ENCODE measurements at regions not wholly inside any gene's neighbourhood (a gene's known extent, or its start where the extent isn't known, plus 50 kb on each side); places are given as distances from the start of the nearest gene placed in this dataset.

DNA sequence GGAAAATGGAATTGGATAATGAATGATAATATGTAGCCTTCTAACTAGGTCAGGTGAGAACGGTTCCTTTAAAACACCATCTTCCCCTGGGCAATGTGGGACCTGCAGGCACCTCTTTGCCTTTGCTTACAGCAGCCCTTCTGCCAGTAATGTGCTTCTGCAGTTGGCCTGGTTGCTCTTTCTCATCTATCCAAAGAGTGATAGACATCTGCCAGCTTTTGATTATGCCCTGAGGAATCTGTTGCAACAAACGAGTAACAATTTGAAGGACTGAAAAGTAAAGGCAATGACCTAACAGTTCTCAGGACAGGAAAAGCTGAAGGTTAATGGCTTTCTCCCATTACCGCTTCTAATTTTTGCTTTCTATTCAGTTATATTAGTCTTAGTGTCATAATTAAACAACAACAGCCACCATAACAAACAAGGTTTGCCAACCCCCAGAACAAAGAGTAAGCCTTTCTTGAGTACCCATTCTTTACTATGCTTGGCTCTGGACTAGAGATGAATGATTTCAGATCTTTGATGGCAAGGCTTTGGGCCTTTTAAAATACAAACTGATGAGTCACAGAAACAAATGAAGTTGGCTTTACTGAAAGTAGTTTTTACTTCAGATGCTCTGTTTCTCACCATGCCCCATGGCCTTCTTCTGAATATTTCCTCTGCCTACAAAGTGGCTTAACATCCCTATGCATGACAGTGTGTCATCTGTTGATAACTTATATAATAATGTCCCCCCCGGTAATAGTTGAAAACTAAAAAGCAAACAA lies 76.1 kb upstream of the KRR1 start:
- no peak for DNase-seq

DNA sequence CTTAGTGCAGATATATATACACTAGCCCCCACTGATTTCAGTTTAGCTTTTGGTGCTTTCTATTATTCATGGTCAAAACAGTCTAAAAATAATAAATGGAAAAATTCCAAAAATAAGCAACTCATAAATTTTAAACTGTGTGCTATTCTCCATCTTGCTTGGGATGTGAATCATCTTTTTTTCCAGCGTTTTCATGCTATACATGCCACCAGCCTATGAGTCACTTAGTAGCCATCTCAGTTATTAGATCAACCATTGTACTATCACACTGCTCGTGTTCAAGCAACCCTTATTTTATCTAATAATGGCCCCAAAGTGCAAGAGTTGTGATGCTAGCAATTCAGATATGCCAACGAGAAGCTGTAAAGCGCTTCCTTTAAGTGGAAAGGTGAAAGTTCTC lies 73.9 kb upstream of the KRR1 start:
- no peak for DNase-seq

DNA sequence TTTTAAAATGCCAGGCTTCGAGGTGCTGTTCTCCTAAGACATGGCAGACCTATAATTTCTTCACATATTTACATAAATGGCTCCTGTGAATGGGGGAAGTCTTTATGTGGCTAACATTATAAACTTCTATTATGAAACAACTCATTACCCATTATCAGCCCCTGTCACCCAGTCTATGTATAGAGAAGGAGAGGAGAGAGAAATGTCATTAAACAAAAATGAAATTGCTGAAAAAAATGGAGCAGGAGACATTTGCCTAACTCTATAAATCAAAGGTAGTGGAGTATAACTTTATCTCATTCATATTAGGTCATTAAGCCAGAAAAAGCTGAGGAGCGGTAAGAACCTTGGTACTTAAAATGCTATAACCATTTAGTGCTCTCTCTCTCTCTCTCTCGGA lies 71.9 kb upstream of the KRR1 start:
- DNase-seq: no peak

DNA sequence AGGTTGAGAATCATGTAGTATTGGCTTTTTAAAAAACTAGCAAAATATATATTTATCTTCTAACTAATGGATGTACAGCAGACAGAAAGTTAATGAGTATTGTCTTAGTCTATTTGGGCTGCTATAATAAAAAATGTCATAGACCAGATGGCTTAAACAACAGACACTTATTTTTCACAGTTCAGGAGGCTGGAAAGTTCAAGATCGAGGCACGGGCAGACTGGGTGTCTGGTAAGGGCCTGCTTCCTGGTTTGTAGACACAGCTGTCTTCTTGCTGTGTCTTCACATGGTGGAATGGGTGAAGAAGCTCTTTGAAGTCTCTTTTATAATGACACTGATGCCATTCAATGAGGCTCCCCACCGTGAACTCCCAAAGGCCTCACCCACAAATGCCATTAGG lies 70.1 kb upstream of the KRR1 start:
- DNase-seq: no peak

DNA sequence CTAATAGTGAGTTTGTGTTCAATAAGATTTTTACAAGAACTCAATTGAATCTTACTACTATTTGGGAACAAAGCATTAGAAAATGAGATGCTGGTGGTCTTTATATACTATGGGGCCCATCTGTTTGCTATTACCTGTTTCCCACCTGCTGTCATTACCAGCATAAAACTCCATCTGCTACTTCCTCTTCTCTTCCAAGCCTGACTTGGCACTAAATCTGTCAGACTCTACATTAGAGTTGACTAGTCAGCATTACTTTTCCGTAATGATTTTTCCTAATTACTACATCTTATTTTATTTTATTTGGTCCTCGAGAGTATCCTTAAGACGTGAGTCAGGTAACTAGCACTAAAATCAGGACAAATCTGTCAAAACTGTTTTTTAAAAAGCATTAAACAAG lies 68.1 kb upstream of the KRR1 start:
- DNase-seq: no peak

DNA sequence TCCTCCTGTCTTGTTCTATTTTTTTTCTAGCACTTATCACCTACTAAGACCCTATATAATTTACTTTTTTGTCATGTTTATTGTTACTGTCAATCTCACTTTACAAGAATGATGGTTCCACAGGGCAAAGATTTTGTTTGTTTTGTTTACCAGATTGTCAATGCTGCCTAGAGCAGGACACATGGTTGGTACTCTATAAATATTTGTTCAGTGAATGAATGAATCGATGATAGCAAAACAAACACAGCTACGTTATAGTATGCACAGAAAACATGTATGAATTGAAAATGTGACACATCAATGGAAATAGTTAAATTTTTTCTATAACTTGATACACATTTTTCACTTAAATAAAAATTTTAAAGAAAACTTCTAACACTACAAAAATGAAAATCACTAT lies 67.1 kb upstream of the KRR1 start:
- DNase-seq: no peak

DNA sequence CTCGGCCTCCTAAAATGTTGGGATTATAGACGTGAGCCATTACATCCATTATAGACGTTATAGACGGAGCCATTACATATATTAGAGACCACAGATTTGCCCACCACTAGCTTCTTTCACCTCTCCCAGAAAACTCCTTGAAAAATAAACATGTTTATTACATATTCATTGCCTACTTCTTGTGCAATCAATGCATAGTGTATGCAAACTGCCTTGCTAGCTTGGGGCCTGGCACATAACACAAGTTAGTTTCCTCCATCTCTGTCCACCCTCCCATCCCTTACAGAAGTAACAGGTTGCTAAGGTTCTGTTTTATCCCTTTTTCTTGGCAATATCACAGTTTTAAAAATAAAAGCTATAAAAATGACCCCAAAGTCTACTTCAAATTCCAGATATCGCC lies 66.4 kb upstream of the KRR1 start:
- no peak for DNase-seq

DNA sequence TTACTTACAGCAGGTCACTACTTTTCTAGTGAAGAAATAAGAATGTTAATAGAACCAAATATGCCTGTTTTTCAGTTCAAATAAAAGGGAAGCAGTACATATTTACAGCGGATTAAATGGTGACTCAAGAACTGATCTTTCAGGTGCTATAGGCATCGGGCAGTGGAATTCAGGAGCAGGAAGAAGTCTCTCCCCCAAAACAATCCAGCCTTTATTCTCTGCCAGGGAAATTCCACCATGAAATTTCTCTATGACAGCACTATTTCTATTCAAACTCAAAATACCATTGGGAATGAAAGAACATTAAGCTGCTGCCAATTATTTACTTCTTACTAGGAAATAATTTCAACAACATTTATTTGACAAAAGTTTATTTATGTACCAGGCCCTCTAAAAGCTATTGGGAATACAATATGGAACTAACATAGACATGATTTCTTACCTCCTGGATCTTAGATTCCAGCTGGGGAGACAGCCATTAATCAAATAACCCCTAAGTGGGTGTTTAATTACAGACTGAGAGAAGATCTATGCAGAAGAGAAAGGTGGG lies 60.3 kb upstream of the KRR1 start:
- no peak for DNase-seq

DNA sequence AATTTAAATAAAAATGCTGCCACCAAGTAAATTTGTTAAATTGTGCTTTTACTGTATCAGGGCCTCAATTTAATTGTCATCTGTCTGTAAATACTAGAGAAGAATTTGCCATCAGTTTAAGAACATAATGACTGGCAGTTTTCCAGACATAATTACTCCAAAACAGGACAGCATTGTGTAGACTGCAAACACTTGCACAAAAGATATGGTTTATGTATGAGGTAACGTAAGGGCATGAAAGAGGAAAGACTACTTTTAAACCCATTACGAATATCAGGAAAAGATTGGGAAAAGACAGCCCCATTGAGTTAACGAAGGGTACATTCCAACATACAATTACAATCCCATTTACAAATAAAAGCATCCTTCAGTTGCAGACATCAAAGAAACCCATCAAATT lies 59.8 kb upstream of the KRR1 start:
- no peak for DNase-seq

DNA sequence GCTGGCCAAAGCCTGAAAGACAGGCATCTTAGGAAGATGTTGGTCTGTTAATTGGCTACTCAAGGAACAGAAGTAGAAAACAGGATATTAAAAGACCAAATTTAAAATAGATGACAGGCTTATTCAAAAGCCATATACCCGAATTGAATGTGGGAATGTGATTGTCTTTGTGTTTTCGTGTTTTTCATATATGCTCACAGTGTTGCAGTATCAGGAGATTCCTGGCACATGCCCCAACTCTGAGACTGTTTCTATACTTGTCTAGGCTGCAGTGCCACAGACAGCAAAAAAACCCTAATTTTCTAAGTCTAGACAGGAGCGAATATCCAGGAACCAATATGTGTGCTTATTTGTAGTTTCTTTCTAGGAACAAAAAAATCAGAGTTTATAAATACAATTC lies 57.4 kb upstream of the KRR1 start:
- no peak for DNase-seq

DNA sequence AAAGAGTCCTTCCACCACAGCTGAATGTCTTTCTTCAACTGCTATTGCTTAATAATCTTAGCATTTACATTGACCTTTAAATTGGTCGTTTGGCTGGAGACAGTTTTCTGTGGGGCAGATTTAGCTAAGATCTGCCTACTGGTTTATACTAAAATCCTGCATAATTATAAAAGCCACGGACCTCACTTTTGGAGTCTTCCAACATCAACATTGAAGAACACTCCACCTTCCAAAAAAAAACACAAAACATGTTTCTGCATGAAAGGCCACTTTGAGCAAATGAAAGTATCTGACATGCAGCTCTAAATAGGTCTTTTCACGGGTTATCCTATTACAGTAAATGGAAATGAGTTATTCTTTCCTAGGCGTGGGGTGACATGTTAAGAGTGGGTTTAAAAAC lies 57.0 kb upstream of the KRR1 start:
- no peak for DNase-seq

DNA sequence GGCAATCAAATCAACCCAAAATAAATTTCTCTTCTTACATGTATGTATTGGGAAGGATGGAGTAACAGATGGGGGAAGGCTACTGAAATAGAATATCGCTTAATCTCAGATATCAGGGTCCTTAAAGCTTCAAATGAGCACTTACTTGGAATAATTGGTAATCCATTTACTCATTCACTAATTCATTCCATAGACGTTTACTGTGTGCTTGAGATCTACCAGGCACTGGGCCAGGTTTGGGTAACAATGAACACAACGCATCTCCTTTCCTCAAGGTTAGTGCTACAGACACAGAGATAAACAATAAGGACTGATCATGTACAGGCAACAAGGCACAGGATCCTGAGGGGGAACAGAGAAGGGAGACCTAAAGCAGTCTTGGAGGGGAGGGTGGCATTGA lies 54.4 kb upstream of the KRR1 start:
- DNase-seq: no peak

DNA sequence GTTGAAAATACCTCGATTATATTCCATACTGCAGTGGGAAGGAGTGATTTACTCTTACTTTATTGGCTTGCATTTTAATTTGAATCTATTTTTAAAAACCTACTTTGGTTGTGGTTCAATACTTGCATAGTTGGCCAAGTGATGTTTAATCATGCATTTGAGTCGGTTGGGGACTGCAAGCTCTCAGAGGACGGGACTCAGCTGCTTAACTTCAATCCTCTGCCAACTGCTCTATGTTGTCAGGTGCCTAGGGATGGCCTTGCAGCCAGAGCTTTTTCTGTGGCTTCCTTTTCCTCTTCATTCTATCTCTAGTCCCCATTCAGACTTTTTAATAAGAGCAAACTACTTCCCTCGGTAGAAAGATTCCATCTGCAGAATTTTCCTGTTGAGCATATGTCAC lies 53.4 kb upstream of the KRR1 start:
- no peak for DNase-seq

DNA sequence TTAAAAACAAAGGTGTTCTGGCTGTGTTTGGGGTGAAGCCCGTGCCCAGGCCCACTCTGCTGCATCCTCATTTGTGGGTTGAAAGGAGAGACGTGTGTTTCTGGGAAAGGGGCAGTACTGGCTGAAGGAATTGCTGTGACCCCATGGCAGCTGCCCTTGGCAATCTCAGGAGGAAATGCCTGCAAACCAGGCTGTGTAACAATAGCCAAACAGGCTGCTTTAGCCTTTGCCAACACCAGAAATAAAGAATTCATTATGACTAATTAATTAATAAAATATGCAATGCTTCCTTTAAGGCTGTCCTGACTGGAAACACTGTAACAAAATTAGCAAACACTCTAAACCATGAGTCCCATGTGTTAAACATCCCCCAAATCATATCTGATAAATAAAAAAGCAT lies 53.0 kb upstream of the KRR1 start:
- DNase-seq: no peak

DNA sequence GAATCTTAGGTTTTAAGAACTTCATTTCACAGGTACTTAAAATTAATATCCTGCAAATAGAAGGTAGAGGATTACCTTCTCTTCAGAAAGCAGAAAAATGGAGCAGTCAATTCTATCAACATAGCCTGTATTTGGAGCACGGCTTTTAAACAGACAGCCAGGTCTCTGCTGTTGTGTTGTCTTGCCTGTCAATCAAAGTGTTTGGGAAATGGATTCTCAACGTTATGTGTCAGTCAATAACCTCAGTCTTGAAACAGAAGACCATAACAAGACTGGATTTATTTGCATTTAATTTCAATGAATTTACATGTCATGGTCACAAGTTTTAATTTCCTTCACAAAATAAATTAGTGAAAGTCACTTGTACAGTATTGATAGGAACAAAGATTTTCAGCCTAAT lies 51.9 kb upstream of the KRR1 start:
- no peak for DNase-seq

DNA sequence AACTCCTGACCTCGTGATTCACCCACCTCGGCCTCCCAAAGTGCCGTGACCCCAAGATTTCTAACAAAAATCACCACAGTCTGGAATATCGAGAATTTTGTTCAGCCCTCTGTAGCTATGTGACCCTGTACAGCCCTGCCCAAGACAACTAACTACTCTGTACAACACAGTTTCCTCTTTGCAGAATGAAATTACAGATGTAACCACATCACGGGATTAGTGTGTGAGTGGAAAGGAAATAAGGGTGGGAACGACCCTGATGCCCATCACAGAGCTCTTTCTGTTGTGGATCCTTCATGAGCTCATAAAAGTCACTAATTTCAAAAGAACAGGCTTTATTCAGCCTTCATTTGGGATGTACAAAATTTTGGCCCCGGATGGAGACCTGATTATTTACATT lies 50.5 kb upstream of the KRR1 start:
- no peak for DNase-seq
